ENCODE measurements at regions not wholly inside any gene's neighbourhood (a gene's known extent, or its start where the extent isn't known, plus 50 kb on each side); places are given as distances from the start of the nearest gene placed in this dataset.

DNA sequence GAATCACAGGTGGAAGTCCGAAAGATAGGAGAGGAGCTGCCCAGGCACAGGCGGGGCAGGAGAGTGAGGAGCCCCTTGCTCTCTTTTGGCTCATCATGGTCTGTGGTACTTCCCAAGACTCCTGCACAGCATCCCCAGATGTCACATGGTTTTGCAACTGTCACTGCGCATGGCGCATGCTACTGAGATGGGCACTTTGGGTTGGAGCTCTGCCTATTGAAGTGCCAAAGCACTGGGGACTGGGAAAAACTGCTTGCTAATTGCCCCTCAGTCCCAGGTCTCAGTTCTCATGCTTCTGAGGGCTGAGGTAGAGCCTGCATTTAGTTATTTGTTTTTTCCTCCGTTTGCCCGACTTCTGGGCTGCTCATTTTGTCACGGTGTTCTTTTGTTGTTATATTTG lies 156.8 kb upstream of the CDH13 start:
- TF ChIP-seq TSHZ2 (CRISPR knock-in tag; IDR thresholded peaks at IDR 0.05) (no peak), RARB (CRISPR knock-in tag; IDR thresholded peaks at IDR 0.05) (no peak), CSDC2 (CRISPR knock-in tag; IDR thresholded peaks at IDR 0.05) (no peak), ESRRG (CRISPR knock-in tag; IDR thresholded peaks at IDR 0.05) (no peak), ARNTL (CRISPR knock-in tag; IDR thresholded peaks at IDR 0.05; ENCODE audit: borderline replicate concordance, low read depth) (no peak), CSRNP3 (CRISPR knock-in tag; IDR thresholded peaks at IDR 0.05) (no peak), SNAI2 (CRISPR knock-in tag; IDR thresholded peaks at IDR 0.05) (no peak), GLIS3 (CRISPR knock-in tag; IDR thresholded peaks at IDR 0.05) (no peak)
- TF ChIP-seq, protein P1, sequence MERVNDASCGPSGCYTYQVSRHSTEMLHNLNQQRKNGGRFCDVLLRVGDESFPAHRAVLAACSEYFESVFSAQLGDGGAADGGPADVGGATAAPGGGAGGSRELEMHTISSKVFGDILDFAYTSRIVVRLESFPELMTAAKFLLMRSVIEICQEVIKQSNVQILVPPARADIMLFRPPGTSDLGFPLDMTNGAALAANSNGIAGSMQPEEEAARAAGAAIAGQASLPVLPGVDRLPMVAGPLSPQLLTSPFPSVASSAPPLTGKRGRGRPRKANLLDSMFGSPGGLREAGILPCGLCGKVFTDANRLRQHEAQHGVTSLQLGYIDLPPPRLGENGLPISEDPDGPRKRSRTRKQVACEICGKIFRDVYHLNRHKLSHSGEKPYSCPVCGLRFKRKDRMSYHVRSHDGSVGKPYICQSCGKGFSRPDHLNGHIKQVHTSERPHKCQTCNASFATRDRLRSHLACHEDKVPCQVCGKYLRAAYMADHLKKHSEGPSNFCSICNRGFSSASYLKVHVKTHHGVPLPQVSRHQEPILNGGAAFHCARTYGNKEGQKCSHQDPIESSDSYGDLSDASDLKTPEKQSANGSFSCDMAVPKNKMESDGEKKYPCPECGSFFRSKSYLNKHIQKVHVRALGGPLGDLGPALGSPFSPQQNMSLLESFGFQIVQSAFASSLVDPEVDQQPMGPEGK (CRISPR knock-in tag; IDR thresholded peaks at IDR 0.05; ENCODE audit: borderline replicate concordance), result no peak
- TF ChIP-seq, protein P2, sequence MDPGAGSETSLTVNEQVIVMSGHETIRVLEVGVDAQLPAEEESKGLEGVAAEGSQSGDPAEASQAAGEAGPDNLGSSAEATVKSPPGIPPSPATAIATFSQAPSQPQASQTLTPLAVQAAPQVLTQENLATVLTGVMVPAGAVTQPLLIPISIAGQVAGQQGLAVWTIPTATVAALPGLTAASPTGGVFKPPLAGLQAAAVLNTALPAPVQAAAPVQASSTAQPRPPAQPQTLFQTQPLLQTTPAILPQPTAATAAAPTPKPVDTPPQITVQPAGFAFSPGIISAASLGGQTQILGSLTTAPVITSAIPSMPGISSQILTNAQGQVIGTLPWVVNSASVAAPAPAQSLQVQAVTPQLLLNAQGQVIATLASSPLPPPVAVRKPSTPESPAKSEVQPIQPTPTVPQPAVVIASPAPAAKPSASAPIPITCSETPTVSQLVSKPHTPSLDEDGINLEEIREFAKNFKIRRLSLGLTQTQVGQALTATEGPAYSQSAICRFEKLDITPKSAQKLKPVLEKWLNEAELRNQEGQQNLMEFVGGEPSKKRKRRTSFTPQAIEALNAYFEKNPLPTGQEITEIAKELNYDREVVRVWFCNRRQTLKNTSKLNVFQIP (CRISPR knock-in tag; IDR thresholded peaks at IDR 0.05; ENCODE audit: borderline replicate concordance, low read depth), result no peak
- ATAC-seq, result no peak

- ATAC-seq, result no peak
- TF ChIP-seq ZNF565 (CRISPR knock-in tag; conservative IDR thresholded peaks at IDR 0.05; ENCODE audit: low read depth) (no peak), SNAI2 (CRISPR knock-in tag; IDR thresholded peaks at IDR 0.05) (no peak), TCF4 (CRISPR knock-in tag; IDR thresholded peaks at IDR 0.05; ENCODE audit: borderline replicate concordance) (no peak), ZC3H10 (CRISPR knock-in tag; IDR thresholded peaks at IDR 0.05) (no peak), BACH2 (CRISPR knock-in tag; IDR thresholded peaks at IDR 0.05; ENCODE audit: borderline replicate concordance) (no peak), CSDC2 (CRISPR knock-in tag; IDR thresholded peaks at IDR 0.05) (no peak), ESRRG (CRISPR knock-in tag; IDR thresholded peaks at IDR 0.05) (no peak), CREB5 (CRISPR knock-in tag; IDR thresholded peaks at IDR 0.05; ENCODE audit: low read depth) (no peak), ISL1 (CRISPR knock-in tag; IDR thresholded peaks at IDR 0.05) (no peak), ZFP30 (CRISPR knock-in tag; IDR thresholded peaks at IDR 0.05) (no peak), OSR1 (CRISPR knock-in tag; IDR thresholded peaks at IDR 0.05) (no peak), ZFP3 (CRISPR knock-in tag; IDR thresholded peaks at IDR 0.05) (no peak), ZNF70 (CRISPR knock-in tag; IDR thresholded peaks at IDR 0.05) (no peak)
Measured at GRCh38 chr16:82464187-82464586, 162.6 kb upstream of the CDH13 start.

GRCh38 chr16:82460766-82461165 lies 166.0 kb upstream of the CDH13 start:
- no peak for ATAC-seq
- no peak for TF ChIP-seq TCF4 (CRISPR knock-in tag; IDR thresholded peaks at IDR 0.05; ENCODE audit: borderline replicate concordance)
- TF ChIP-seq CSRNP3 (CRISPR knock-in tag; IDR thresholded peaks at IDR 0.05), result no peak
- no peak for TF ChIP-seq ISL1 (CRISPR knock-in tag; IDR thresholded peaks at IDR 0.05)
- TF ChIP-seq CSDC2 (CRISPR knock-in tag; IDR thresholded peaks at IDR 0.05), result no peak
- no peak for TF ChIP-seq TOX (CRISPR knock-in tag; IDR thresholded peaks at IDR 0.05; ENCODE audit: borderline replicate concordance)
- TF ChIP-seq RARB (CRISPR knock-in tag; IDR thresholded peaks at IDR 0.05), result no peak
- TF ChIP-seq GLIS3 (CRISPR knock-in tag; IDR thresholded peaks at IDR 0.05), result no peak
- TF ChIP-seq ZC3H10 (CRISPR knock-in tag; IDR thresholded peaks at IDR 0.05), result no peak
- no peak for TF ChIP-seq ZFP30 (CRISPR knock-in tag; IDR thresholded peaks at IDR 0.05)
- TF ChIP-seq, protein P2 (CRISPR knock-in tag; IDR thresholded peaks at IDR 0.05; ENCODE audit: borderline replicate concordance, low read depth), result no peak
- no peak for TF ChIP-seq ZNF565 (CRISPR knock-in tag; conservative IDR thresholded peaks at IDR 0.05; ENCODE audit: low read depth)
- TF ChIP-seq BACH2 (CRISPR knock-in tag; IDR thresholded peaks at IDR 0.05; ENCODE audit: borderline replicate concordance), result no peak

Data from SK-N-SH treated with all-trans-retinoic acid at 6 μM for 48 hours (cell line).